Endothelial cell of umbilical vein (primary cell): ENCODE measurements at regions not wholly inside any gene's neighbourhood (a gene's known extent, or its start where the extent isn't known, plus 50 kb on each side); places are given as distances from the start of the nearest gene placed in this dataset.

Experiments used
- BruUV-seq: library from RNA; stranded (reverse); fragments of 400-500 nt; replicated peaks from 2 replicates; lab custom pipeline; 2021; lab: Mats Ljungman, UMichigan
- CTCF ChIA-PET: fragments of 300-600, 350-600 bp; sonication (Branson Sonifier 250); formaldehyde crosslinking; loops from one replicate; lab custom pipeline; 2021; ENCODE audit warnings: antibody characterized with exemption, inconsistent platforms; lab: Charles Lee
- POLR2A ChIA-PET: fragments of 300-600, 350-600 bp; sonication (Branson Sonifier 250); formaldehyde crosslinking; loops from one replicate; lab custom pipeline; 2021; ENCODE audit warnings: antibody characterized with exemption, inconsistent platforms; lab: Charles Lee
- DNase-seq: peaks from one replicate; pipeline ENCODE4 v3.0.0-alpha.2; 2011; ENCODE audit warnings: low read depth, low spot score
- FAIRE-seq: peaks from 2 replicates; lab custom pipeline; 2011; peaks lifted over from hg19 to GRCh38; lab: Jason Lieb, UNC
- H2AFZ ChIP-seq: 2 replicates; pipeline ENCODE4 v1.6.0; 2012; ENCODE audit warnings: low read depth, low read length, control low read depth, inconsistent platforms
- H3K27ac ChIP-seq: 2 replicates; pipeline ENCODE4 v1.5.1; 2011; ENCODE audit warnings: low read depth, mild to moderate bottlenecking, control low read depth, low read length, moderate library complexity; ENCODE audit not compliant: insufficient read depth
- H3K27me3 ChIP-seq, 2 experiments: 2 replicates each; pipeline versions ENCODE4 v1.6.0 to v1.6.1; 2011; ENCODE audit warnings: low read length in 2 of 2, mixed read lengths in 1 of 2; ENCODE audit not compliant: control insufficient read depth in 2 of 2, insufficient read depth in 2 of 2
- H3K36me3 ChIP-seq, 2 experiments: 2 replicates in 1 of 2; 3 replicates in 1 of 2; pipeline ENCODE4 v1.5.1; 2011; ENCODE audit warnings: low read length in 2 of 2, mild to moderate bottlenecking in 1 of 2, moderate library complexity in 1 of 2; ENCODE audit not compliant: control insufficient read depth in 2 of 2, insufficient read depth in 2 of 2; ENCODE audit errors: extremely low read depth in 1 of 2
- H3K4me1 ChIP-seq: 3 replicates; pipeline ENCODE4 v1.5.1; 2011; ENCODE audit warnings: mild to moderate bottlenecking, low read length; ENCODE audit not compliant: control insufficient read depth, insufficient read depth; ENCODE audit errors: extremely low read depth
- H3K4me2 ChIP-seq: 2 replicates; pipeline ENCODE4 v1.6.1; 2011; ENCODE audit warnings: low read length, control low read depth, mixed read lengths; ENCODE audit not compliant: insufficient read depth
- H3K4me3 ChIP-seq, 3 experiments: fragments of 200-600 bp in 1 of 3; sonication (generic), shearing (Covaris generic) in 1 of 3; replicated peaks in 1 of 3; 2 replicates each; pipeline ENCODE4 v1.5.1; 2011 to 2016; ENCODE audit warnings: control low read depth in 3 of 3, low read length in 3 of 3, mild to moderate bottlenecking in 2 of 3, inconsistent platforms in 1 of 3, low read depth in 1 of 3, moderate library complexity in 1 of 3; ENCODE audit not compliant: insufficient read depth in 1 of 3
- H3K79me2 ChIP-seq: 2 replicates; pipeline ENCODE4 v1.6.0; 2012; ENCODE audit warnings: low read length, inconsistent platforms; ENCODE audit not compliant: control insufficient read depth, insufficient read depth
- H3K9ac ChIP-seq: replicated peaks from 2 replicates; pipeline ENCODE3; 2011; ENCODE audit warnings: low read length, control low read depth; ENCODE audit not compliant: insufficient read depth; ENCODE audit errors: extremely low read depth
- H3K9me1 ChIP-seq: replicated peaks from 3 replicates; pipeline ENCODE4 v1.6.0; 2011; ENCODE audit warnings: mild to moderate bottlenecking, low read length; ENCODE audit not compliant: control insufficient read depth, insufficient read depth; ENCODE audit errors: extremely low read depth
- H3K9me3 ChIP-seq: replicated peaks from 2 replicates; pipeline ENCODE4 v1.5.1; 2012; ENCODE audit warnings: low read length, inconsistent platforms; ENCODE audit not compliant: control insufficient read depth, insufficient read depth
- H4K20me1 ChIP-seq: replicated peaks from 2 replicates; pipeline ENCODE3; 2011; ENCODE audit warnings: mild to moderate bottlenecking, low read length; ENCODE audit not compliant: control insufficient read depth, insufficient read depth; ENCODE audit errors: extremely low read depth
- CTCF ChIP-seq, 2 donors: IDR thresholded peaks; 1 replicate in 1 of 2; 2 replicates in 1 of 2; pipeline ENCODE4 v1.5.1; 2011; ENCODE audit warnings: low read length in 2 of 2, mild to moderate bottlenecking in 2 of 2, moderate library complexity in 2 of 2, control low read depth in 1 of 2, inconsistent platforms in 1 of 2, low read depth in 1 of 2; ENCODE audit not compliant: insufficient read depth in 1 of 2; ENCODE audit errors: extremely low read depth in 1 of 2
- EZH2 ChIP-seq: IDR thresholded peaks from 2 replicates; pipeline ENCODE4 v1.6.1; 2012; ENCODE audit warnings: borderline replicate concordance, low read depth, mild to moderate bottlenecking, moderate library complexity, low read length, inconsistent platforms; ENCODE audit not compliant: severe bottlenecking
- FOS ChIP-seq: IDR thresholded peaks from 2 replicates; pipeline ENCODE4 v1.6.1; 2011; ENCODE audit warnings: mild to moderate bottlenecking, low read length, moderate library complexity, borderline replicate concordance; ENCODE audit not compliant: insufficient read depth
- GATA2 ChIP-seq: IDR thresholded peaks from 2 replicates; pipeline ENCODE4 v1.7.0; 2011; ENCODE audit warnings: low read depth, mild to moderate bottlenecking, moderate library complexity, mixed read lengths, low read length; ENCODE audit not compliant: insufficient read length, insufficient read depth
- JUN ChIP-seq: IDR thresholded peaks from 2 replicates; pipeline ENCODE4 v1.6.1; 2011; ENCODE audit warnings: borderline replicate concordance, low read depth; ENCODE audit not compliant: insufficient read length, insufficient read depth
- MAX ChIP-seq: IDR thresholded peaks from 2 replicates; pipeline ENCODE4 v1.6.1; 2011; ENCODE audit not compliant: insufficient read depth, insufficient read length
- MYC ChIP-seq: IDR thresholded peaks from one replicate; pipeline ENCODE4 v1.6.1; 2011; ENCODE audit warnings: mild to moderate bottlenecking, low read depth, low read length
- POLR2A ChIP-seq: IDR thresholded peaks from 2 replicates; pipeline ENCODE4 v1.6.1; 2012; ENCODE audit warnings: low read depth, mild to moderate bottlenecking, control low read depth, low read length
- POLR2AphosphoS5 ChIP-seq: IDR thresholded peaks from 2 replicates; pipeline ENCODE4 v1.6.1; 2012; ENCODE audit warnings: low read depth, mild to moderate bottlenecking, control low read depth, low read length, moderate library complexity; ENCODE audit not compliant: insufficient read depth
- dilution Hi-C: fragments of 300-500 bp; cut with MboI; formaldehyde crosslinking; loops from one replicate; pipeline ENCODE4 v1.15.0; 2019; ENCODE audit warnings: low sequenced_read_pairs; ENCODE audit not compliant: extremely low pct_ligation_motif_present
- intact Hi-C: fragments of 100-400 bp; cut with micrococcal nuclease; formaldehyde crosslinking; loops from one replicate; pipeline ENCODE4 v1.10.0; 2022

- Histone ChIP-seq H3K4me2 (no peak overlapping the region), H3K4me1 (no peaks in the 10 kb centered on the region), H3K36me3 (no peaks in the 10 kb centered on the region), H3K9ac (no peak overlapping the region), H3K4me3 (no peak overlapping the region), H3K79me2 (no peaks in the 10 kb centered on the region), H3K27me3 (peaks cover 13 to 17% of the 10 kb centered on the region in 2 experiments), H2AFZ (no peak overlapping the region), H4K20me1 (no peaks in the 10 kb centered on the region), H3K9me1 (no peaks in the 10 kb centered on the region), H3K27ac (no peak overlapping the region), H3K9me3 (no peaks in the 10 kb centered on the region)
- intact Hi-C loops (no loop called here), dilution Hi-C loops (no loop called here)
- ChIA-PET POLR2A (no interaction called here), CTCF (interaction anchor here (1.0 to 1.8 kb wide), 6 partner anchors 9 to 75 kb away, joined by 3 to 7 read pairs (median 3); no protein-coding TSS in a partner anchor)
- DNase-seq (no peak), FAIRE-seq (no peak)
- no peak for TF ChIP-seq FOS
- no peak for TF ChIP-seq EZH2
- TF ChIP-seq MAX: no peak
- no peak for TF ChIP-seq POLR2A
- no peak for TF ChIP-seq CTCF (IDR thresholded peaks at IDR 0.05; ENCODE audit: extremely low read depth in 1 of 2, insufficient read depth in 1 of 2, low read depth in 1 of 2, low read length in 2 of 2)
- no peak for TF ChIP-seq GATA2
- no peak for TF ChIP-seq POLR2AphosphoS5
- no peak for TF ChIP-seq JUN
- no peak for TF ChIP-seq MYC
- no TSS peak for BruUV-seq
Measured at GRCh38 chr14:22464422-22465142, 124.4 kb downstream of the DAD1 start.
